HG02623 (cell line): ENCODE measurements at regions not wholly inside any gene's neighbourhood (a gene's known extent, or its start where the extent isn't known, plus 50 kb on each side); places are given as distances from the start of the nearest gene placed in this dataset.

Source experiments
- ATAC-seq: cut with Tn5 transposase; IDR thresholded peaks from one replicate; pipeline ENCODE4 v1.9.1; 2021; ENCODE audit warnings: moderate library complexity; ENCODE audit not compliant: unreplicated experiment

DNA sequence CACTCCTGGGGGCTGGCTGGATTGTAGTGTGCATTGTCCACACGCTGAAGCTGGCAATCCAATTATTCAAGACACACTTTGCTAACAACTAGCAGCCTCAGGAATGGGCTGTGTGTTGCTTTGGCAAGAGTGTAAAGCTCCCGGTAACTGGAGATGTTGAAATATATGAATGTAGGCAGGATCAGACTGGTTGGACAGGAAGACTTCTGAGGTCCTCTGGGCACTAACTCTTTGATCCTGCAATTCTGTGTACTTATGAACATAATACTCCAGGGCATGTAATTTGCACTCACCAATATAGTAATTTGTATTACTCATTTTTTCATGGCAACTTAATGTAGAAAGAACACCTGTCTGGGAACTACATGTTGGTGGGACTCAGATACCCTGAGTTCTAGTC is 106.7 kb upstream of the SLC28A3 start:
- ATAC-seq = no peak

DNA sequence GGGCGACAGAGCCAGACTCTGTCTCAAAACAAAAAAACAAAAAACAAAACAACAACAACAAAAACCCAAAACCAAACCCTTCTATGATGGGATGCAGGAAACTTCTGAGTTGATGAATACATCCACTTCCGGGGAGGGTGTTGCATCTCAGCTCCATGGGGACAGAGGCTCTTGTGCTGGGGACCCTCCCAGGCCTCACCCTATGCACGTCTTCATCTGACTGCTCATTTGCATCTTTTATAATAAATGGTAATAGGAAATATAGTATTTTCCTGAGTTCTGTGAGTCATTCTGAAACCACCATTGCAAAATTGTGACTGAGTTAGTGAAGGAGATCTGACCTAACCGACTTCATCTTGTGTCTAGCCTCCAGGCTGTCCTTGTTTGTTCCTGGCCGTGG is 109.5 kb upstream of the SLC28A3 start:
- ATAC-seq = no peak

- no peak for ATAC-seq
Measured at GRCh38 chr9:84456527-84456926, 116.0 kb upstream of the SLC28A3 start.

DNA sequence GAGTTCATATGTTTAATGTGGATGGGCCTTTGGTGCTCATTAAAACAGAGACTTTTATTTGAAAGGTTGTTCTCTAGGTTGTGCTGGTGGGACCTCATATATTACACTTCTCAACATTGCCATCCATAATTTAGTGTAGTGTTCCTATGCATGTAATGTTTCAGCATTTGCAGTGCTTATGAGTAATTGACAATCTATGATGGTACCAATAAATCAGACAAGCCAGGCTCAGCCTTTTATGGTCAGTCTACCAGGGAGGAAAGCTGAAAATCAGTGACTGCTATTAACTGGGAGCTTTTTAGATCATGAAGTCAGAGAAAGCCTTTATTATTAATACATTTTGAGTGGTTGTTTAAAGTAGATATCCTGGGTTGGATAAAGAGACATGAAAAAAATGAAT is 120.1 kb upstream of the SLC28A3 start:
- no peak for ATAC-seq

- no peak for ATAC-seq
Measured at GRCh38 chr9:84463272-84463671, 122.7 kb upstream of the SLC28A3 start.

- no peak for ATAC-seq
Measured at GRCh38 chr9:84466580-84467285, 126.2 kb upstream of the SLC28A3 start.

DNA sequence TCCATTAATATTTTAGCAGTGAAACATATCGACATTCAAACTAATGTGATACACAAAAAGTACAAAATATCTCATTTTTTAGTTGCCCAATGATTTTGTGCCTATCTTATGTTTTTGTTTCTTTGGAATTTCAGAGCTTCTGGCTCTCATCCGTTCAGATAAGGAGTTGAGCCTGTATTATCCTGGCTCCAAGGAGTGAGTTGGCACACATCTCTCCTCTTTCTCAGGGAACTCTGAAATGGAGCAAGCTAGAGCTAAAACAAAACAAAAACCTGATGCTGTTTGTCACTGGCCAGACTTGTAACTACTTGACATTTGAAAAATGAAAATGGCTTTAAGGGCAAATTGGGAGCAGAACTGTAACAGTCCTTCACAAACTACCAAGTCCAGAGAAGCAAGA is 131.3 kb upstream of the SLC28A3 start:
- no peak for ATAC-seq

- no peak for ATAC-seq
Measured at GRCh38 chr9:84478996-84479395, 138.4 kb upstream of the SLC28A3 start.

GRCh38 chr9:84480071-84480470 is 139.5 kb upstream of the SLC28A3 start:
- no peak for ATAC-seq

DNA sequence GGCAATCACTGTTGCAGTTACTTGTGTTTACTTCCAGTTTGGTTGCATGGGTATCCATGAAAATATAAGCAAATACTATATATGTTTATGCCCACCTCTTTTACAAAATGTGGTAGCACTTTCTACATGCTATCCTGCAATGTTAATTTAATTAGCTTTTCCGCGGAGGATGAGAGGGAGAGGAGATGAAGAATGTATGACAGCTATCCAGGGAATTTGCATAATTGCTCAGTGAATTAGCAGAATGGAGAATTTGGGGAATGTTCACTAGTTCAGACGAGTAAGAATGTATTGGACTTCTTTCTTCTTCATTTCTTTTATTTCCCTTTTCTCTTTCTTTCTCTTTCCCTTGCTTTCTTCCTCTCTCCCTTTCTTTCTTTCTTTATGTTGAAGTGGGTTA is 140.7 kb upstream of the SLC28A3 start:
- ATAC-seq = no peak

GRCh38 chr9:84481636-84482218 is 141.2 kb upstream of the SLC28A3 start:
- ATAC-seq = no peak

DNA sequence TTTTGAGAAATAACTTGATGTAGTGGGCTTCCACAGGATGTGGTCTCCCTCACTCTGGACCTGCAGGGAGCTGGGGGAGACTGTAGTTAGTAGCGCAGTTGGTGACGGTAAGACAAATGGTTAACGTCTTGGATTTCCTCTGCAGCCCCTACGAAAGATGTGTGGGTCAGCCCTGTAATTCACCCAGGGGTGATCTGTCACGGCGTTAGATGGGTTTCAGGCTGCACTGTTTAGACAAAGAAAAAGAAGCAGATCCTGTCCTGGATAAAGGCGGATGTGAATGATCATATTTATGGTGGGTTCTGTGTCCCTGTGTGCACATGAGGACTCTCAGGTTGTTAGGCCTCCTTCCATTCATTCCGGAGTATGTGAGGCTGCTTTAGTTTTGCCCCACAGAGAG is 142.0 kb upstream of the SLC28A3 start:
- no peak for ATAC-seq

DNA sequence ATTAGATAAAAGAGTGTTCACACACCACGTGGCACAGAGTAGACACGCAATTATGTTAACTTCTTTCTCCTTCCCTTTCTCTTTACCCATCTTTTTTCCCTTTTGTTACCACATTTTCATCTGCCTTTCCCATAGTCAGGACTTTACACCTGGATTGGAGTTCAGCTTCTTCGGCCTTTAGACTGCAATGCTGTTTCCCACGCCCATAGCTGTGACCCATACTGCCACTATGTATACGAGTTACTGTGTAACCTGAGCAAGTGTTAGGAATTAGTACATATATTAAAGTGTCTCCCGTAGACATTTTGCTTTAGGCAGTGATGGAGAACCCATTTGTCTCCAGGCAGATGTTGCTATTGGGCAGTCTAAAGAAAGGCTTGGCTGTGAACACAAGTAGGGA is 143.6 kb upstream of the SLC28A3 start:
- ATAC-seq = no peak

DNA sequence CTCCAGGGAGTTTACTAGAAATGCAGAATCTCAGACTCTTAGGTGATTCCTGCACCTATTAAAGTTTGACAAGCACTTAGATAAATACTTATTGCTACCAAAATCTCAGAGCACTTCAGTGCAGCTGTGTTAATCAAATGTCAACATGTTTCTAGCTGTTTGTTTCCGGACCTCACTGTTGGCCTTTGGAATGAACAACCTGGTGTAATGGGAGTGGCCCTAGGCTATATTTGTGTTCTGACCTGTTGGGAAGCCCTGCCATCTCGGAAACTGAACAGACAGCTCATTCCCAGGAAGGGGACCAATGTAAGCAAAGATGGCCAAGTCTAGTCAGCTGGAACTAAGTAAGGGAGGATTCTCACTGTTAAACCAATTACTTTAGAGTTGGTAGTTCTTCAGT is 145.0 kb upstream of the SLC28A3 start:
- ATAC-seq = no peak

GRCh38 chr9:84486663-84487062 is 146.1 kb upstream of the SLC28A3 start:
- ATAC-seq = no peak

DNA sequence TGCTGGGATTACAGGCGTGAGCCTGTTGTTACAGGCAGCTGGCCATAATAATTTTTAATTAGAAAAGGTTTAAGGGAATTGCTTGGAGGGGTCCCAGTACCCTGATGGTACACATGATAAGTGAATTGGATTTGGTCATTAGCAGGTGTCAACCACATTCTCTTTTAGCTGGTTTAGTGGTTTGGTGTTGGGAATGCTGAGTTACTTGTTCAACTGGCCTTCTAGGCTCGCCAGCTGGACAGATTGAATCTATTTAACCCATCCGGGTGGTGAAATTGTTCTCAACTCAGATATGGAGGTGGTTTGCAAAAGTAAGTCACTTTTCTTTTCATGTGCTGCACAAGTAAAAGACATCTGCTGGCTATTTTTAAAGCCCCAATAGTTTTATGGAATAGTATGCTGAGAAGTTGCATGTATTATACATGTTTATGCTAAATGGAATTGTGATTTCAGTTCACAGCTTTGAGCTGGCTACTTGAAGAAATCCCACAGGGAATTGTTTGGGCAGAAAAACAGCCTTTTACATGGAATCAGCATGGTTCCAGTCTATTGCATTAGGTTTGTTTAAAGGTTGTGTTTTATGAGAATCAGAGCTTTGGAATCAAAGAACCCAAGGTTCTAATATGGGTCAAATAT is 149.8 kb upstream of the SLC28A3 start:
- ATAC-seq = no peak

DNA sequence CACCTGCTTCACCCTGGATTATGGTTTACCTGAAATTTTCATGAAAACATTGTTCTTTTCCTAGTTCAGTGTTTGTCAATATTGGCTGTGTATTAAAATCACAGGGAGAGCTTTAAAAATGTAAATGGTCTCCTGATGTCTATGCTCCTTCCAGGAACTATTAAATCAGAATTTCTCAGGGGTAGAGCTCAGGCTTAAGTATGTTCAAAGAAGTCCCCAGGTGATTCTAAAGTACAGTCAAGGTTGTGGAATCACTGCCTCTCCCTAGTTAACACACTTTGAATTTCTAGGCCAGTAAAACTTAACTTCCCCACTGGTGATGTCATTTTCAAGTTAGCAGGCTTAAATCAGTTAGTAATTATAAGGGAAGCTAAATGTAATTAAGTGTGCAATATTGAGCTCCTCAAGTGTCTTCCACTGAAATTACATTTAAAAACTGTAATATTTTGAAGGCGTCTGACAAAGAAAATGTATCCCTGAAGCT is 150.3 kb upstream of the SLC28A3 start:
- ATAC-seq = no peak

DNA sequence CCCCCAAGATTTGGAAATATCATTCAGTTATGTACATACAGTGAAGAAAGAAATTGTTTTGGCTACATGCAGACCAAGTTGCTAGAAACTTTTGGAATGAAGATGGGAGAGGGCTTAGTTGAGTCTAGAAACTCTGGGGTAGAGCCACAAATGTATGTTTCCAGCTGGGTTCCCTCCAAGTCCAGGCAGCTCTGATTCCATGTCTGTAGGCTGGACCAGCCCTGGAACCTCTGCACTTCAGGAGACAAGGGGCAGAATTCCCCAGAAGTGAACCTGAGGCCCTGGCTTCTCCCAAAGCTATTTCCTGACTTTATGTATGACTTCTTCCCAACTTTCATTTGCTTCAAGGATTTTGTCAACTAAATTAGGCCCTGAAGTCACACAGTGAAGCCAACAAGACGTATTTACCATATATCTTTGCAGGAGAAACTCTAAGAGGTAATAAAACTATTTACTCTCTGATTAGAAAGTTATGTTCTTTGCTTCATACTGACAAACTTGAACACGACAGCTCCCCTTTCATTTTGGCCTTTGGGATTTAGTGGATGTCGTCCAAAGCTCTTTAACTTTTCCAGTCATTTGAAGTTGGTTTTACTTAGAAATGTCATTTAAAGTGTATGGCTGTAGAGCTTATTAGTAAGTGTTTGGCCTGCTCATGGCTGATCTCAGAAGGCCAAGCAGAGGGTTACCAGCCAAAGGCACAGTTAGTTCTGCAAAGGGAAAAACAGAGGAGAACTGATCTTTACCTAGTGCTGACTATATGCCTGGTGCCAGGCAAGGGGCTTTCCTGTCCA is 152.0 kb upstream of the SLC28A3 start:
- ATAC-seq = no peak

- ATAC-seq = no peak
Measured at GRCh38 chr9:84493284-84493947, 152.9 kb upstream of the SLC28A3 start.

GRCh38 chr9:84499969-84500582 is 159.5 kb upstream of the SLC28A3 start:
- peak; percentile 88 for ATAC-seq

- ATAC-seq = no peak
Measured at GRCh38 chr9:84500826-84501225, 160.3 kb upstream of the SLC28A3 start.
